Glutamatergic neuron (in vitro differentiated cells): ENCODE measurements at regions not wholly inside any gene's neighbourhood (a gene's known extent, or its start where the extent isn't known, plus 50 kb on each side); places are given as distances from the start of the nearest gene placed in this dataset.

Experiments used
- DNase-seq: peaks from one replicate; pipeline ENCODE4 v3.0.0; 2022
- H3K27ac Mint-ChIP-seq: one replicate; pipeline ENCODE4 v1.8.0; 2020; ENCODE audit warnings: mild to moderate bottlenecking, mixed read lengths, inconsistent platforms; ENCODE audit not compliant: unreplicated experiment
- H3K27me3 Mint-ChIP-seq: one replicate; pipeline ENCODE4 v1.8.0; 2020; ENCODE audit warnings: mild to moderate bottlenecking, moderate library complexity, mixed read lengths, inconsistent platforms; ENCODE audit not compliant: unreplicated experiment
- H3K36me3 Mint-ChIP-seq: one replicate; pipeline ENCODE4 v1.8.0; 2020; ENCODE audit warnings: mild to moderate bottlenecking, mixed read lengths, inconsistent platforms; ENCODE audit not compliant: unreplicated experiment
- H3K4me1 Mint-ChIP-seq: one replicate; pipeline ENCODE4 v1.8.0; 2020; ENCODE audit warnings: mild to moderate bottlenecking, low read depth, mixed read lengths, inconsistent platforms; ENCODE audit not compliant: unreplicated experiment
- H3K4me3 Mint-ChIP-seq: one replicate; pipeline ENCODE4 v1.8.0; 2020; ENCODE audit warnings: mild to moderate bottlenecking, mixed read lengths, inconsistent platforms; ENCODE audit not compliant: unreplicated experiment
- H3K9me3 Mint-ChIP-seq: one replicate; pipeline ENCODE4 v1.8.0; 2020; ENCODE audit warnings: mild to moderate bottlenecking, moderate library complexity, mixed read lengths, inconsistent platforms; ENCODE audit not compliant: unreplicated experiment
- CTCF ChIP-seq: fragments of 200-600 bp; sonication (generic); IDR thresholded peaks from one replicate; pipeline ENCODE4 v1.5.0; 2021; ENCODE audit not compliant: partially characterized antibody, unreplicated experiment

- Mint-ChIP-seq H3K4me3 (no peak overlapping the region), H3K27ac (no peak overlapping the region), H3K36me3 (peaks cover 7% of the 10 kb centered on the region), H3K27me3 (no peaks in the 10 kb centered on the region), H3K4me1 (peaks cover 2% of the 10 kb centered on the region), H3K9me3 (peaks cover 7% of the 10 kb centered on the region)
- DNase-seq = no peak
- TF ChIP-seq CTCF = no peak
Observed at GRCh38 chr20:52251827-52252226, 60.2 kb upstream of the ZFP64 start.

GRCh38 chr20:52251136-52251700, 59.6 kb upstream of the ZFP64 start:
- Mint-ChIP-seq H3K4me3 (no peak overlapping the region), H3K9me3 (peaks cover 7% of the 10 kb centered on the region), H3K4me1 (peaks cover 2% of the 10 kb centered on the region)

GRCh38 chr20:52247548-52247947, 56.0 kb upstream of the ZFP64 start:
- DNase-seq = no peak
- Mint-ChIP-seq H3K27me3 (no peaks in the 10 kb centered on the region), H3K36me3 (no peaks in the 10 kb centered on the region), H3K4me3 (no peak overlapping the region), H3K27ac (no peak overlapping the region), H3K9me3 (peaks cover 3% of the 10 kb centered on the region), H3K4me1 (peaks cover 2% of the 10 kb centered on the region)
- TF ChIP-seq CTCF = no peak

More at GRCh38 chr20:52251136-52251700, 59.6 kb upstream of the ZFP64 start:
- Mint-ChIP-seq H3K36me3 (peaks cover 7% of the 10 kb centered on the region), H3K27ac (peak overlapping the region; percentile 36), H3K27me3 (no peaks in the 10 kb centered on the region)
- TF ChIP-seq CTCF = no peak
- no peak for DNase-seq

GRCh38 chr20:52246366-52246765, 54.8 kb upstream of the ZFP64 start:
- H3K36me3 Mint-ChIP-seq = no peaks in the 10 kb centered on the region
- H3K9me3 Mint-ChIP-seq = peaks cover 3% of the 10 kb centered on the region
- no peak for TF ChIP-seq CTCF
- DNase-seq = no peak
- no peak overlapping the region for H3K27ac Mint-ChIP-seq
- no peak overlapping the region for H3K4me3 Mint-ChIP-seq
- peaks cover 2% of the 10 kb centered on the region for H3K4me1 Mint-ChIP-seq
- H3K27me3 Mint-ChIP-seq = no peaks in the 10 kb centered on the region

- no peaks in the 10 kb centered on the region for H3K36me3 Mint-ChIP-seq
Observed at GRCh38 chr20:52244702-52245101, 53.1 kb upstream of the ZFP64 start.

More at GRCh38 chr20:52244702-52245101, 53.1 kb upstream of the ZFP64 start:
- Mint-ChIP-seq H3K27me3 (no peaks in the 10 kb centered on the region), H3K4me3 (no peak overlapping the region), H3K4me1 (no peaks in the 10 kb centered on the region), H3K27ac (no peak overlapping the region), H3K9me3 (no peaks in the 10 kb centered on the region)
- TF ChIP-seq CTCF = no peak
- no peak for DNase-seq
